ENCODE measurements at regions not wholly inside any gene's neighbourhood (a gene's known extent, or its start where the extent isn't known, plus 50 kb on each side); places are given as distances from the start of the nearest gene placed in this dataset.

DNA sequence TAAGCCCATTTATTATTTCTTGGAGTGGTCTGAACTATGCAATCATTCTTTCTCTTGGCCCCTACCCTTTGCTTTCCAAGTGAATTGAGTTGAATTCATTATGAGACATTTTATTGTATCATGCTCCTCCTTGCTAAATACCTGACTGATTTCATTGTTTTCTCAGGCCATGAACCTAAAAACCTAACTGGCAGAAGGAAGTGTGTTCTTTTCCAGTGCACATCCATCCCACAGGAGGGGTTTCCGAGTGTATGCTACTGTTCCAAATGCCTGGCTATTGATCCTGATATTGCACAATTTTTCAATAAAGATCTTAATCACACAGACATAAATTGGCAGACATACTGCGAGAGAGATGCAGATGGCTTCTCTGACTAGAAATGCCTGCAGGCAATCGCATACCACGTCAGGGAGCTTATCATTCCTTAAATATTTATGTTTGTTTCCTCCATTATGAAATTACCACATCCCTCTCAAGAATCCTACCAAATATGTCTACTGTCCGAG lies 162.2 kb upstream of the EGLN3 start:
- TF ChIP-seq ZNF274 (IDR thresholded peaks at IDR 0.05; ENCODE audit: low read depth, low read length) (no peak), YY1 (IDR thresholded peaks at IDR 0.05; ENCODE audit: insufficient read depth, insufficient read length) (no peak), SUZ12 (IDR thresholded peaks at IDR 0.05; ENCODE audit: extremely low read depth, insufficient read depth, insufficient read length) (no peak)

All from NT2/D1 (cell line).